Left lobe of liver (tissue), 2 donors: ENCODE measurements at regions not wholly inside any gene's neighbourhood (a gene's known extent, or its start where the extent isn't known, plus 50 kb on each side); places are given as distances from the start of the nearest gene placed in this dataset.
A peak's percentile ranks its signal among the peaks of the same experiment; 100 is the strongest.

Experiments used
- ATAC-seq: fragments of 200-7000 bp; cut with Tn5 transposase; one replicate; pipeline ENCODE4 v1.9.1; 2020; ENCODE audit warnings: mild to moderate bottlenecking, moderate library complexity
- DNase-seq: peaks from one replicate; pipeline ENCODE4 v3.0.0-alpha.2; 2020; ENCODE audit warnings: low spot score
- donor health status: DM: no; HTN: no; CAD: no; lungs with moderate emphysema.
- donor health status: DM: no; HTN: yes; CAD: no.

DNA sequence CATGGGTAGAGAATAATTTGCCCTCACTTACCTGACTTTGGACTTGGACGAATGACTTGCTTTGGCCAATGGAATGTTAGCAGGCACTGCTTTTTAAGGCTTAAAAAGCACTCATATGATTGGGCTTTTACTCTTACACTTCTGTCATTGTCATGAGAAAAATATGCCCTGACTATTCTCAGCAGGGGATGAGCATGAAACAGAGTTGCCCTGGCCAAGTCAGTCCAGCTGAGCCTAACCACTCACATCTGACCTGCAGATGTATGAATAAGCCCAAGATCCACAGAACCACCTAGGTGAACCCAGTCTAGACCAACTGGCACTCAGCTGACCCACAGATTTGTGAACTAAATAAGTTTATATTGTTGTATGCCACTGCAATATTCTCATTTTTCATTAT is 573.5 kb downstream of the TNS3 start:
- DNase-seq: no peak
- no peak for ATAC-seq

- ATAC-seq (no peak), DNase-seq (no peak)
Observed at GRCh38 chr7:47007471-47007870, 574.4 kb downstream of the TNS3 start.

DNA sequence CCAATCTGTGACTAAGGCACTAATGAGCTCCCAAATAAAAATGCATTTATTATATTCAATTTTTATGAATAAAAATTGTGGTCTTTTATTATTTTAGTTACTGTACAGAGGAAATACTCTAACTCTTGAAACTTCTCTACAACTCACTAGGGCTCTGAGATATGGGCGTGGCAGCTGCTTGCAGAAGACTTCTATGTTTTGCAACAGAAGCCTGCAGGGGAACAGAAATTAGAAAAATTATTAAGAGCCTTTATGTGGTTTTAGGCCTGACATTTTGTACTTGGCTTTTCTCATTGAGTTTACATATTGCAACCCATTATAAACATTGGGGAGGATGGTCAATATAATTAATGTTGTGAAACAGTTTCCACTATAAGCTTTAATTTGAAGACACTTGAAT is 581.4 kb downstream of the TNS3 start:
- DNase-seq (no peak), ATAC-seq (no peak)

GRCh38 chr7:46999866-47000265 is 582.0 kb downstream of the TNS3 start:
- no peak for DNase-seq

GRCh38 chr7:46996972-46997371 is 584.9 kb downstream of the TNS3 start:
- no peak for DNase-seq
- no peak for ATAC-seq

More at GRCh38 chr7:46999866-47000265, 582.0 kb downstream of the TNS3 start:
- no peak for ATAC-seq

- DNase-seq: no peak
- peak; percentile 35 for ATAC-seq
Observed at GRCh38 chr7:46993396-46993795, 588.5 kb downstream of the TNS3 start.

GRCh38 chr7:46990761-46991160 is 591.1 kb downstream of the TNS3 start:
- DNase-seq (no peak), ATAC-seq (no peak)

GRCh38 chr7:46989247-46989646 is 592.7 kb downstream of the TNS3 start:
- DNase-seq (no peak), ATAC-seq (no peak)

DNA sequence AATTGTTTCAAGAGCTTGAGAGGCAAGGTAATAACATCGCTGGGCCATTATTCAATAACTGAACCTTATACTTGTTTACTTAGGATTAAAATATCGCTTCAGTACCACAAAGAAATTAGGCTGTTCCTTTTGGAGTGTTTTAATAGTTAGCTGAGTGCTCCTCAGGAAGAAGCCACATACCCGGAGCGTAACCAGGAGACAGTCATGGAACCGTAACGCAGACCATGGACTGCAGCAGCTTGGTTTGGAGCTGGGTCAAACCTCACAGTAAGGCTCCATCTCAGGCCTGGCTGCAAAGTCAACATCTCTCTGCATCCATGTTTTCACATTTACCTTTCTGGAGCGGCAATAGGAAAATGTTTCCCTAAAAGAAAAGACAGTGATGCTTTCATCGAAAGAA is 599.0 kb downstream of the TNS3 start:
- DNase-seq: no peak
- no peak for ATAC-seq

GRCh38 chr7:46979439-46979838 is 602.5 kb downstream of the TNS3 start:
- no peak for ATAC-seq

GRCh38 chr7:46975493-46975892 is 606.4 kb downstream of the TNS3 start:
- DNase-seq: no peak
- no peak for ATAC-seq

More at GRCh38 chr7:46979439-46979838, 602.5 kb downstream of the TNS3 start:
- DNase-seq: no peak

- no peak for DNase-seq
- ATAC-seq: no peak
Observed at GRCh38 chr7:46972205-46972604, 609.7 kb downstream of the TNS3 start.

GRCh38 chr7:46970476-46970875 is 611.4 kb downstream of the TNS3 start:
- DNase-seq (no peak), ATAC-seq (no peak)

DNA sequence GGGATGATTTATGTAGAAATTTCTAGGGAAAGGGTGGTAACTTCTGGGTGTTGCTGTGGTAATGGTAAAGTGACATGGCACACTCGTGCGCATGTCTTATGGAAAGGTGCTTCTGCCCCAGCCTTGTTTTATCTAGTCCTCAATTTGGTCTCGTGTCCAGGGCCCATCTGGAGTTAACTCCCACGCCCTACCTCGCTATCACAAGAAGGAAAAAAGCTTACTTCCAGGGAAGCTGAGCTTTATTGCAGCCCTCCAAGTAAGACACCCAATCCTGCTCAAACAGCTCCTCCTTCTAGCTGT is 611.8 kb downstream of the TNS3 start:
- no peak for ATAC-seq
- DNase-seq: no peak

DNA sequence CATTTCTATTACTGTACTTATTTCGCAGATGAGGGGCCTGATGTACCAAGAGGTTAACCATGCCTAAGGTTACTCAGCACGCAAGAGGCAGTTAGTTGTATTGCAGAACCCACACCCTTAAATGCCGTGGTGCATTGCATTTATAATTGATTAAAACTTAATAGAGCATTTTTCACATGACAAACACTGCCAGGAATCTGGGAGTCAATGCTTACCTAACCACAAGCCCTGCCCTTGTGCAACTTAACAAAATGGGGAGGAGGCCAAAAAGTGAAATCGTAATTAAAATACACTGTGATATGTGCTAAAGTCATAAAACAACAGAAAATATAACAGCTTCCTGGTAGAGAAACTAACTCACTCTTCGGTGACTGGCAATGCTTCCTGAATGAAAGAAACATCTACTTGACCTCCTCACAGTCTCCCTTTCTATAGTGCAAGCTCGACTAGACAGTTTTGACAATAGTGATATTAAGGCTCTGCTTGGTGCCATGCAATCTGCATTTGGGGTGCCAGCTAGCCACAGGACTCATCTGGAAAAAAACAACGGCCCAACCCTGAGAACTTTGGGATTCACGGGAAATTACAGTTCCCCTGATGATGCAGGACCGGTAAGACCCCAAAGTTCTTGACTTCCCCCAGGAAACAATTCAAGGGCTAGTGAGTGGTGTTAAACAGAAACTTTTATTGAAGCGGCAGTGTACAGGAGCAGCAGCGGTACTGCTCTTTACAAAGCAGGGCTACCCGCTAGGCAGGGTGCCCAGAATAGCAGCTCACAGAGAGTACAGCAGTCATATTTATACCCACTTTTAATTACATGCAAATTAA is 612.4 kb downstream of the TNS3 start:
- DNase-seq (no peak), ATAC-seq (no peak)

- ATAC-seq: no peak
- DNase-seq: no peak
Observed at GRCh38 chr7:46968003-46968402, 613.9 kb downstream of the TNS3 start.

GRCh38 chr7:46963719-46964118 is 618.2 kb downstream of the TNS3 start:
- ATAC-seq (no peak), DNase-seq (no peak)

GRCh38 chr7:46960970-46961369 is 620.9 kb downstream of the TNS3 start:
- no peak for DNase-seq
- ATAC-seq: no peak

- no peak for ATAC-seq
- no peak for DNase-seq
Observed at GRCh38 chr7:46957195-46957594, 624.7 kb downstream of the TNS3 start.

DNA sequence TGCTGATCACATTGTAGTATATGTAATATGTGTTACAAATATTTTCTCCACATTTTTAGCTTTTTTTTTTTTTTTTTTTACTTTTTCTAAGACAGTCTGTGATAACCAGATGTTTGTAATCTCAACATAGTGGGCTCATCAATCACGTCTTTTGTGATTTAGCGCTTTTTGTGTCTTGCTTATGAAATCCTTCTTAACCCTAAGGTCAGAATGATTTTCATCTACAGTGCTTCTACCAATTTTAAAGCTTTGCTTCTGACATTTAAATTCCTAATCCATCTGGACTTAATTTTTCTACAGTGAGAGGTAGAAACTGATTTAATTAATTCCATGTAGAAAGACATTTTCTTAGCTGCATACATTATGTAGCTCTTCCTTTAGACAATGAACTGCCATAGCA is 626.4 kb downstream of the TNS3 start:
- ATAC-seq: no peak

GRCh38 chr7:46954181-46954580 is 627.7 kb downstream of the TNS3 start:
- ATAC-seq (no peak), DNase-seq (no peak)

More for the DNA sequence above, 626.4 kb downstream of the TNS3 start:
- no peak for DNase-seq

- ATAC-seq (no peak), DNase-seq (no peak)
Observed at GRCh38 chr7:46953008-46953407, 628.9 kb downstream of the TNS3 start.

GRCh38 chr7:46949270-46949931 is 632.5 kb downstream of the TNS3 start:
- no peak for DNase-seq
- ATAC-seq: no peak
